IMR-90 (cell line): ENCODE measurements at regions not wholly inside any gene's neighbourhood (a gene's known extent, or its start where the extent isn't known, plus 50 kb on each side); places are given as distances from the start of the nearest gene placed in this dataset.

Experiments used
- ATAC-seq: fragments of 200-7000 bp; cut with Tn5 transposase; 2 replicates; pipeline ENCODE4 v1.9.1; 2020; ENCODE audit warnings: low read depth, mild to moderate bottlenecking, moderate library complexity
- BruUV-seq: library from RNA; stranded (reverse); fragments of 400-500 nt; replicated peaks from 2 replicates; lab custom pipeline; 2021; lab: Mats Ljungman, UMichigan
- CTCF ChIA-PET: fragments of 300-600 bp; formaldehyde crosslinking; extraction: SDS; loops from one replicate; lab custom pipeline; 2021; ENCODE audit warnings: antibody characterized with exemption; lab: Yijun Ruan, JAX
- POLR2A ChIA-PET: fragments of 300-600 bp; sonication (Branson Sonifier 250); formaldehyde crosslinking; loops from one replicate; lab custom pipeline; 2022; ENCODE audit warnings: antibody characterized with exemption; ENCODE audit not compliant: unreplicated experiment; lab: Charles Lee
- DNase-seq: peaks from one replicate; pipeline ENCODE4 v3.0.0; 2013
- H2AFZ ChIP-seq: replicated peaks from 2 replicates; pipeline ENCODE3; 2013; ENCODE audit warnings: low read length, mild to moderate bottlenecking; ENCODE audit not compliant: poor library complexity
- H2AK5ac ChIP-seq: 2 replicates; pipeline ENCODE4 v1.6.1; 2013; ENCODE audit warnings: low read depth, low read length, inconsistent platforms
- H2AK9ac ChIP-seq: replicated peaks from 2 replicates; pipeline ENCODE3; 2013; ENCODE audit warnings: mild to moderate bottlenecking, low read depth, low read length, moderate library complexity; ENCODE audit not compliant: poor library complexity
- H2BK120ac ChIP-seq: 2 replicates; pipeline ENCODE4 v1.6.1; 2013; ENCODE audit warnings: low read depth, low read length, inconsistent platforms
- H2BK15ac ChIP-seq: 3 replicates; pipeline ENCODE4 v1.6.1; 2013; ENCODE audit warnings: low read depth, low read length, inconsistent platforms
- H2BK20ac ChIP-seq: 2 replicates; pipeline ENCODE4 v1.6.1; 2013; ENCODE audit warnings: low read depth, mild to moderate bottlenecking, inconsistent platforms, low read length, moderate library complexity
- H2BK5ac ChIP-seq: 2 replicates; pipeline ENCODE4 v1.6.1; 2013; ENCODE audit warnings: mild to moderate bottlenecking, low read depth, low read length, inconsistent platforms; ENCODE audit not compliant: poor library complexity, severe bottlenecking
- H3K14ac ChIP-seq: replicated peaks from 2 replicates; pipeline ENCODE4 v1.6.1; 2013; ENCODE audit warnings: low read depth, low read length, inconsistent platforms
- H3K18ac ChIP-seq: 2 replicates; pipeline ENCODE4 v1.6.1; 2013; ENCODE audit warnings: low read depth, low read length, control low read depth
- H3K23ac ChIP-seq: 2 replicates; pipeline ENCODE4 v1.6.1; 2013; ENCODE audit warnings: low read depth, low read length, inconsistent platforms
- H3K27ac ChIP-seq: 2 replicates; pipeline ENCODE4 v1.5.1; 2013; ENCODE audit warnings: mild to moderate bottlenecking, control low read depth, low read length; ENCODE audit not compliant: insufficient read depth
- H3K27me3 ChIP-seq: 2 replicates; pipeline ENCODE4 v1.6.1; 2013; ENCODE audit warnings: low read length; ENCODE audit not compliant: control insufficient read depth, insufficient read depth
- H3K36me3 ChIP-seq: 2 replicates; pipeline ENCODE4 v1.6.1; 2013; ENCODE audit warnings: low read length, mixed read lengths; ENCODE audit not compliant: control insufficient read depth, insufficient read depth
- H3K4ac ChIP-seq: 2 replicates; pipeline ENCODE4 v1.6.1; 2013; ENCODE audit warnings: low read depth, low read length, inconsistent platforms
- H3K4me1 ChIP-seq: 2 replicates; pipeline ENCODE4 v1.6.1; 2013; ENCODE audit warnings: low read length, mixed read lengths; ENCODE audit not compliant: control insufficient read depth, insufficient read depth
- H3K4me2 ChIP-seq: 2 replicates; pipeline ENCODE4 v1.6.1; 2013; ENCODE audit warnings: low read depth, mild to moderate bottlenecking, control low read depth, low read length, moderate library complexity
- H3K4me3 ChIP-seq: 2 replicates; pipeline ENCODE4 v1.5.1; 2013; ENCODE audit warnings: low read depth, mild to moderate bottlenecking, control low read depth, low read length, moderate library complexity; ENCODE audit not compliant: insufficient read depth
- H3K56ac ChIP-seq: 2 replicates; pipeline ENCODE4 v1.6.1; 2013; ENCODE audit warnings: low read length, inconsistent platforms; ENCODE audit not compliant: insufficient read depth; ENCODE audit errors: extremely low read depth
- H3K79me1 ChIP-seq, 2 experiments: 2 replicates each; pipeline ENCODE4 v1.6.1; 2013; ENCODE audit warnings: low read length in 2 of 2, inconsistent platforms in 1 of 2, low read depth in 1 of 2
- H3K9ac ChIP-seq: 2 replicates; pipeline ENCODE4 v1.6.1; 2013; ENCODE audit warnings: low read depth, low read length, control low read depth
- H3K9me1 ChIP-seq: 2 replicates; pipeline ENCODE4 v1.6.1; 2013; ENCODE audit warnings: low read length, inconsistent platforms; ENCODE audit not compliant: insufficient read depth
- H3K9me3 ChIP-seq: 2 replicates; pipeline ENCODE4 v1.6.1; 2013; ENCODE audit warnings: low read length; ENCODE audit not compliant: control insufficient read depth, insufficient read depth
- H4K20me1 ChIP-seq: 2 replicates; pipeline ENCODE4 v1.6.1; 2013; ENCODE audit warnings: low read length, inconsistent platforms; ENCODE audit not compliant: insufficient read depth
- H4K5ac ChIP-seq: 2 replicates; pipeline ENCODE4 v1.6.1; 2013; ENCODE audit warnings: mild to moderate bottlenecking, low read depth, low read length, control low read depth
- H4K8ac ChIP-seq, 2 experiments: 2 replicates each; pipeline ENCODE4 v1.6.1; 2013; ENCODE audit warnings: low read depth in 2 of 2, low read length in 2 of 2, control low read depth in 1 of 2, inconsistent platforms in 1 of 2
- H4K91ac ChIP-seq: 2 replicates; pipeline ENCODE4 v1.6.1; 2013; ENCODE audit warnings: low read depth, low read length, inconsistent platforms; ENCODE audit not compliant: insufficient read depth
- CEBPB ChIP-seq: IDR thresholded peaks from 2 replicates; pipeline ENCODE4 v1.6.1; 2012; ENCODE audit warnings: low read depth, low read length, improper control_type of control experiment
- MXI1 ChIP-seq: IDR thresholded peaks from 2 replicates; pipeline ENCODE4 v1.6.1; 2012; ENCODE audit warnings: low read depth, mild to moderate bottlenecking, low read length, moderate library complexity, borderline replicate concordance
- RAD21 ChIP-seq: IDR thresholded peaks from 2 replicates; pipeline ENCODE4 v1.6.1; 2012; ENCODE audit warnings: low read length, improper control_type of control experiment
- WGBS, 2 experiments: methylation state at CpG; one replicate each; pipeline versions ENCODE4 v1.1.5 to v1.1.7; 2013; ENCODE audit warnings: missing lambda C conversion rate in 2 of 2; ENCODE audit not compliant: insufficient read length in 1 of 2; ENCODE audit errors: extremely low coverage in 2 of 2; 5-methylcytosine and 5-hydroxymethylcytosine counted together
- dilution Hi-C: fragments of 300-500 bp; cut with HindIII; formaldehyde crosslinking; loops from one replicate; pipeline ENCODE4 v1.14.3; 2018; ENCODE audit warnings: low sequenced_read_pairs; ENCODE audit not compliant: unreplicated experiment
- in situ Hi-C: fragments of 300-500 bp; cut with MboI; formaldehyde crosslinking; loops from 3 replicates; pipeline ENCODE4 v1.14.3; 2019; ENCODE audit warnings: low sequenced_read_pairs, inconsistent platforms, mixed read lengths
- intact Hi-C: fragments of 100-400 bp; cut with micrococcal nuclease; formaldehyde crosslinking; loops from 2 replicates; pipeline ENCODE4 v1.10.0; 2022
- TF ChIP-seq, protein P1 (sequence below): fragments of 150-350 bp; IDR thresholded peaks from 2 replicates; pipeline ENCODE4 v1.6.1; 2017; ENCODE audit warnings: mild to moderate bottlenecking, antibody characterized with exemption, low read length, low read depth
- TF ChIP-seq, protein P2 (sequence below): fragments of 150-350 bp; IDR thresholded peaks from 2 replicates; pipeline ENCODE4 v1.6.1; 2016; ENCODE audit warnings: low read depth, mild to moderate bottlenecking, low read length, moderate library complexity, borderline replicate concordance

DNA sequence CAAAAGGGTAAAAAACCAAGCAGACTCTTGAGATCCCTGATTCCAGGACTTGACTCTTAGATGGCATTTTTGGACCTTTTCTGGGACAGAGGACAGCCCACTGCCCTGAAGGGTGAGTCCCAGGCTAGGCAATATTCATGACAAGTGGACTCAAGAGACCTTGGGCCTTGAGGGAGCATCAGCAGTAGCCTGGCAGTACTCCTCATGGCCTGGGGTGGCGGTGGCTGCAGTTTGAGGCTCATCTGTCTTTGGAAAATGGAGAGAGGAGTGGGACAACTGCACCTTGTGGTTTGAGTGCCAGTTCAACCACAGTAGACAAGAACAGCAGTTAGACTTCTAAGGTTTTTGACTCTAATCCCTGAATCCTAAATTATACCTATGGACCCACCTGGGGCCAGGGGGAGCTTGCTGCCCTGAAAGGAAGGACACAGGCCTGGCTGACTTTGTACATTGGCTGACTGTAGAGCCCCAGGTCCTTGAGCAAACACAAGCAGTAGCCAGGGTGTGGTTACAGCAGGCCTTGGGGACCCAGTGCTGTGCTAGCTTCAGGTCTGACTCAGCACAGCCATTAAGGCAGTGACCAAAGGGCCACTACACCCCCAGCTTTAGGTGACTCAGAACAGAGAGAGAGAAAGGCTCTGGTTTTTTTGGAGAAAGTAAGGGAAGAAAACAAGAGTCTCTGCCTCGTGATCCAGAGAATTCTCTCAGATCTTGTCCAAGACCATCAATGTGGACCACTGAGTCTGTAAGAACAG is 1023.2 kb downstream of the KCNT2 start:
- no peaks in the 10 kb centered on the region for H3K36me3 ChIP-seq
- no peak overlapping the region for H3K27ac ChIP-seq
- in situ Hi-C loops (no loop called here), dilution Hi-C loops (no loop called here), intact Hi-C loops (no loop called here)
- no peak overlapping the region; the same call in 2 of the 3 replicates for H2BK15ac ChIP-seq
- no peak overlapping the region for H2BK120ac ChIP-seq
- DNase-seq: peak; percentile 15
- H3K27me3 ChIP-seq: no peaks in the 10 kb centered on the region
- BruUV-seq: no TSS peak
- no peak overlapping the region for H3K23ac ChIP-seq
- H4K20me1 ChIP-seq: no peaks in the 10 kb centered on the region
- no peak overlapping the region for H4K5ac ChIP-seq
- CTCF ChIA-PET: interaction anchor here (0.6 kb wide), 2 partner anchors 10 to 1733 kb away, joined by 3 read pairs; no protein-coding TSS in a partner anchor
- H3K4me1 ChIP-seq: no peaks in the 10 kb centered on the region
- H2BK5ac ChIP-seq: no peak overlapping the region
- no peak overlapping the region for H3K9ac ChIP-seq
- H3K4me3 ChIP-seq: no peak overlapping the region
- H4K8ac ChIP-seq: no peak overlapping the region; a peak in 1 of 4 replicates
- no peak overlapping the region for H3K56ac ChIP-seq
- H3K79me1 ChIP-seq: no peaks in the 10 kb centered on the region
- no peak overlapping the region for H2AK5ac ChIP-seq
- H3K4me2 ChIP-seq: no peak overlapping the region
- 0 out of 2 replicates have a peak overlapping the region, but pooled peaks have one; percentile 17 for H3K14ac ChIP-seq
- H3K9me1 ChIP-seq: no peaks in the 10 kb centered on the region
- H3K18ac ChIP-seq: no peak overlapping the region
- peak overlapping the region; percentile 51; the same call in 1 of the 2 replicates for H3K4ac ChIP-seq
- H2BK20ac ChIP-seq: no peak overlapping the region
- TF ChIP-seq, protein P1, sequence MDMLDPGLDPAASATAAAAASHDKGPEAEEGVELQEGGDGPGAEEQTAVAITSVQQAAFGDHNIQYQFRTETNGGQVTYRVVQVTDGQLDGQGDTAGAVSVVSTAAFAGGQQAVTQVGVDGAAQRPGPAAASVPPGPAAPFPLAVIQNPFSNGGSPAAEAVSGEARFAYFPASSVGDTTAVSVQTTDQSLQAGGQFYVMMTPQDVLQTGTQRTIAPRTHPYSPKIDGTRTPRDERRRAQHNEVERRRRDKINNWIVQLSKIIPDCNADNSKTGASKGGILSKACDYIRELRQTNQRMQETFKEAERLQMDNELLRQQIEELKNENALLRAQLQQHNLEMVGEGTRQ: no peak
- TF ChIP-seq RAD21 (no peak), CEBPB (no peak), MXI1 (no peak)
- TF ChIP-seq, protein P2, sequence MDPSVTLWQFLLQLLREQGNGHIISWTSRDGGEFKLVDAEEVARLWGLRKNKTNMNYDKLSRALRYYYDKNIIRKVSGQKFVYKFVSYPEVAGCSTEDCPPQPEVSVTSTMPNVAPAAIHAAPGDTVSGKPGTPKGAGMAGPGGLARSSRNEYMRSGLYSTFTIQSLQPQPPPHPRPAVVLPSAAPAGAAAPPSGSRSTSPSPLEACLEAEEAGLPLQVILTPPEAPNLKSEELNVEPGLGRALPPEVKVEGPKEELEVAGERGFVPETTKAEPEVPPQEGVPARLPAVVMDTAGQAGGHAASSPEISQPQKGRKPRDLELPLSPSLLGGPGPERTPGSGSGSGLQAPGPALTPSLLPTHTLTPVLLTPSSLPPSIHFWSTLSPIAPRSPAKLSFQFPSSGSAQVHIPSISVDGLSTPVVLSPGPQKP: no peak
- POLR2A ChIA-PET: no interaction called here
- peak overlapping the region; percentile 78 for H2AFZ ChIP-seq
- H4K91ac ChIP-seq: no peak overlapping the region
- no peak for ATAC-seq
- WGBS, 2 experiments: no CpG with 5 or more reads among the region's 2 CpGs
- peak overlapping the region; percentile 66 for H2AK9ac ChIP-seq
- H3K9me3 ChIP-seq: no peaks in the 10 kb centered on the region
